ENCODE measurements at regions not wholly inside any gene's neighbourhood (a gene's known extent, or its start where the extent isn't known, plus 50 kb on each side); places are given as distances from the start of the nearest gene placed in this dataset.

- no peak for TF ChIP-seq CTCF (IDR thresholded peaks at IDR 0.05)
- no peak for TF ChIP-seq POLR2A (IDR thresholded peaks at IDR 0.05)
These were observed 341.3 kb upstream of the RARB start for GRCh38 chr3:25086721-25087120.

All from right lobe of liver (tissue), 4 donors.